Parathyroid adenoma (tissue), 2 donors: ENCODE measurements at regions not wholly inside any gene's neighbourhood (a gene's known extent, or its start where the extent isn't known, plus 50 kb on each side); places are given as distances from the start of the nearest gene placed in this dataset.

Source experiments
- H2AFZ ChIP-seq: fragments of 300-600 bp; sonication (generic); one replicate; pipeline ENCODE4 v1.7.0; 2017; ENCODE audit warnings: antibody characterized with exemption, mild to moderate bottlenecking
- H3K27ac ChIP-seq: fragments of 300-600 bp; sonication (generic); one replicate; pipeline ENCODE4 v1.7.0; 2017
- H3K27me3 ChIP-seq: fragments of 300-600 bp; sonication (generic); one replicate; pipeline ENCODE4 v1.7.0; 2017; ENCODE audit warnings: low read length; ENCODE audit not compliant: control insufficient read depth, insufficient read depth
- H3K36me3 ChIP-seq: fragments of 300-600 bp; sonication (generic); one replicate; pipeline ENCODE4 v1.7.0; 2017; ENCODE audit warnings: low read length; ENCODE audit not compliant: control insufficient read depth, insufficient read depth
- H3K4me1 ChIP-seq: fragments of 300-600 bp; sonication (generic); one replicate; pipeline ENCODE4 v1.7.0; 2017; ENCODE audit warnings: control low read depth
- H3K4me2 ChIP-seq: fragments of 300-600 bp; sonication (generic); one replicate; pipeline ENCODE4 v1.7.0; 2017; ENCODE audit warnings: low read length
- H3K4me3 ChIP-seq: fragments of 300-600 bp; sonication (generic); one replicate; pipeline ENCODE4 v1.7.0; 2017; ENCODE audit warnings: low read depth, low read length
- H3K79me2 ChIP-seq: fragments of 300-600 bp; sonication (generic); one replicate; pipeline ENCODE4 v1.7.0; 2017; ENCODE audit warnings: control low read depth
- H3K9ac ChIP-seq: fragments of 300-600 bp; sonication (generic); one replicate; pipeline ENCODE4 v1.7.0; 2017; ENCODE audit warnings: mild to moderate bottlenecking
- H3K9me3 ChIP-seq: fragments of 300-600 bp; sonication (generic); one replicate; pipeline ENCODE4 v1.7.0; 2017; ENCODE audit warnings: low read length; ENCODE audit not compliant: control insufficient read depth
- CTCF ChIP-seq: fragments of 300-600 bp; sonication (generic); IDR thresholded peaks from one replicate; pipeline ENCODE4 v1.7.0; 2017; ENCODE audit warnings: antibody characterized with exemption, mild to moderate bottlenecking
- donor health status: primary hyperparathyroidism.

GRCh38 chr18:10361660-10362059 is 92.8 kb upstream of the APCDD1 start:
- Histone ChIP-seq H3K9me3 (no peaks in the 10 kb centered on the region), H3K36me3 (no peaks in the 10 kb centered on the region), H3K27me3 (no peaks in the 10 kb centered on the region), H3K4me2 (no peak overlapping the region), H3K9ac (no peak overlapping the region), H3K27ac (no peak overlapping the region), H3K79me2 (no peaks in the 10 kb centered on the region), H3K4me3 (no peak overlapping the region), H2AFZ (no peak overlapping the region), H3K4me1 (no peaks in the 10 kb centered on the region)
- no peak for TF ChIP-seq CTCF

GRCh38 chr18:10365021-10365500 is 89.4 kb upstream of the APCDD1 start:
- H3K4me3 ChIP-seq: no peak overlapping the region
- no peak overlapping the region for H3K9ac ChIP-seq
- no peaks in the 10 kb centered on the region for H3K79me2 ChIP-seq
- no peaks in the 10 kb centered on the region for H3K36me3 ChIP-seq
- H3K4me2 ChIP-seq: no peak overlapping the region
- H3K4me1 ChIP-seq: no peaks in the 10 kb centered on the region
- no peaks in the 10 kb centered on the region for H3K27me3 ChIP-seq
- TF ChIP-seq CTCF: no peak
- H3K9me3 ChIP-seq: no peaks in the 10 kb centered on the region
- H2AFZ ChIP-seq: no peak overlapping the region
- no peak overlapping the region for H3K27ac ChIP-seq

DNA sequence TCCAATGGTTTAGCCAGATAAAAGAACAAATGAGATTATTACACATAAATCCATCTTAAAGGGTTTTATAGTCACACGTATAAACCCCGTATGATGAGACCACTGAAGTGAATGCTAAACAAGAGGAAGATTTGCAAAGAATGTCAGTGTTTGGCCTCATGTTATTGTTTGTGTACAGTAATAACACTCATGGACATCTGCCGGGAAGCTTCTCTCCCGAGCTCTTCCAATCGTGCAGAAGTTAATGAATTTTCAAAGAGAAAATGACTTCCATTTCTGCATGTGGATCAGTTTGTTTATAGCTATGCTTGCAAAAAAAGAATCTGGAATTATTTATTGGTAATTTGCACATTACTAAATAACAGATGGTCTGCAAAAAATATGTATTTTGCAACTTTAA is 88.5 kb upstream of the APCDD1 start:
- Histone ChIP-seq H3K9ac (no peak overlapping the region), H3K27me3 (no peaks in the 10 kb centered on the region)
- TF ChIP-seq CTCF: no peak

DNA sequence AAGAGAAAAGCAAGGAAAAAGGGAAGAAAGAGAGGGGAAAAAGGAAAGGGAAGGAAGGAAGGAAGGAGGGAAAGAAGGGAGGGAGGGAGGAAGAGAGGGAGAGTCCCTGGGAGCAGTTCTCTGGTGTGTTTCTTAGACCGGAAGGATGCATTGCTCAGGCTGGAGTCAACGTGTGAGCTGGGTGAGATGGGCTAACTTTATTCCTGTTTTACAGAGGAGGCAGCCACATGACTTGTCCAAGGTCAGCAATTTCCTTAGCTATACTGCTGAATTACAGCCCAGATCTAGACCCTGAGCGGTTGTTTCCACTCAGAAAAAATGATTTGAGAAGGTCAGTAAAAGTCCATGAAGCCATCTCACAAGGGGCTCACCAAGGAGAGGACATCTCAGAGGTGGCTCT is 86.6 kb upstream of the APCDD1 start:
- H3K27ac ChIP-seq: no peak overlapping the region
- H2AFZ ChIP-seq: no peak overlapping the region
- H3K9me3 ChIP-seq: no peaks in the 10 kb centered on the region
- no peaks in the 10 kb centered on the region for H3K27me3 ChIP-seq
- H3K36me3 ChIP-seq: no peaks in the 10 kb centered on the region
- H3K9ac ChIP-seq: no peak overlapping the region
- no peaks in the 10 kb centered on the region for H3K4me1 ChIP-seq
- TF ChIP-seq CTCF: no peak
- no peak overlapping the region for H3K4me2 ChIP-seq
- H3K79me2 ChIP-seq: no peaks in the 10 kb centered on the region
- H3K4me3 ChIP-seq: no peak overlapping the region

More for the DNA sequence above, 88.5 kb upstream of the APCDD1 start:
- H3K79me2 ChIP-seq: no peaks in the 10 kb centered on the region
- no peak overlapping the region for H3K4me3 ChIP-seq
- no peak overlapping the region for H3K27ac ChIP-seq
- no peak overlapping the region for H3K4me2 ChIP-seq
- no peaks in the 10 kb centered on the region for H3K4me1 ChIP-seq
- H2AFZ ChIP-seq: no peak overlapping the region
- no peaks in the 10 kb centered on the region for H3K9me3 ChIP-seq
- no peaks in the 10 kb centered on the region for H3K36me3 ChIP-seq
